Progenitor cell of endocrine pancreas (in vitro differentiated cells): ENCODE measurements at regions not wholly inside any gene's neighbourhood (a gene's known extent, or its start where the extent isn't known, plus 50 kb on each side); places are given as distances from the start of the nearest gene placed in this dataset. TPM values are rescaled to one million over a fixed set of nuclear protein-coding genes. Genes with fewer than 3 reads are reported as not detected.
"Not testable (repeated sequence)": the region's sequence is repeated elsewhere in the genome, so short reads cannot be mapped to it uniquely, and the experiment has no call there.

Experiments used
- DNase-seq: peaks from one replicate; pipeline ENCODE4 v3.0.0; 2021; ENCODE audit warnings: low spot score; ENCODE audit not compliant: unreplicated experiment
- H3K27ac Mint-ChIP-seq: 2 replicates; pipeline ENCODE4 v1.8.0; 2021; ENCODE audit warnings: mild to moderate bottlenecking, moderate library complexity, mixed read lengths
- H3K27me3 Mint-ChIP-seq: 2 replicates; pipeline ENCODE4 v1.8.0; 2021; ENCODE audit warnings: mixed read lengths
- H3K36me3 Mint-ChIP-seq: 2 replicates; pipeline ENCODE4 v1.8.0; 2022; ENCODE audit warnings: mixed read lengths; ENCODE audit not compliant: insufficient read depth
- H3K4me1 Mint-ChIP-seq: 2 replicates; pipeline ENCODE4 v1.8.0; 2021; ENCODE audit warnings: low read depth, mixed read lengths
- H3K4me3 Mint-ChIP-seq: 2 replicates; pipeline ENCODE4 v1.8.0; 2021; ENCODE audit warnings: low read depth, mild to moderate bottlenecking, moderate library complexity, mixed read lengths
- H3K9me3 Mint-ChIP-seq: 2 replicates; pipeline ENCODE4 v1.8.0; 2021; ENCODE audit warnings: low read depth, mixed read lengths
- CTCF ChIP-seq: fragments of 200-600 bp; sonication (generic); IDR thresholded peaks from one replicate; pipeline ENCODE4 v1.5.0; 2021; ENCODE audit warnings: antibody characterized with exemption, mild to moderate bottlenecking; ENCODE audit not compliant: unreplicated experiment
- microRNA-seq: library from miRNA; unstranded; fragments of <30 nt; microRNA quantifications from one replicate; pipeline ENCODE4 v1.1.0, GENCODE V29; 2020; ENCODE audit warnings: borderline number of aligned reads; ENCODE audit not compliant: unreplicated experiment

GRCh38 chr7:32643194-32643593, 147.9 kb downstream of the AVL9 start:
- Mint-ChIP-seq H3K27ac (no peak overlapping the region), H3K27me3 (no peaks in the 10 kb centered on the region), H3K9me3 (peaks cover 4% of the 10 kb centered on the region), H3K4me1 (no peaks in the 10 kb centered on the region), H3K4me3 (no peak overlapping the region), H3K36me3 (peaks cover 7% of the 10 kb centered on the region)
- no peak for TF ChIP-seq CTCF
- DNase-seq = no peak

- H3K27ac Mint-ChIP-seq = no peak overlapping the region
- H3K9me3 Mint-ChIP-seq = peaks cover 4% of the 10 kb centered on the region
- peaks cover 7% of the 10 kb centered on the region for H3K36me3 Mint-ChIP-seq
- TF ChIP-seq CTCF = no peak
- DNase-seq = no peak
- H3K27me3 Mint-ChIP-seq = no peaks in the 10 kb centered on the region
- no peak overlapping the region for H3K4me3 Mint-ChIP-seq
- no peaks in the 10 kb centered on the region for H3K4me1 Mint-ChIP-seq
Measured at GRCh38 chr7:32639122-32639521, 143.8 kb downstream of the AVL9 start.

GRCh38 chr7:32638479-32639121, 143.3 kb downstream of the AVL9 start:
- H3K4me3 Mint-ChIP-seq, DNase-seq, H3K36me3 Mint-ChIP-seq, H3K27me3 Mint-ChIP-seq, H3K4me1 Mint-ChIP-seq, H3K9me3 Mint-ChIP-seq, H3K27ac Mint-ChIP-seq: not testable (repeated sequence)

Small RNAs in the stretch of these regions (microRNA-seq; reads per million reads assigned to microRNA genes)
- gene MIR550A2 = not detected
- not detected for gene MIR550B2
